ENCODE measurements at regions not wholly inside any gene's neighbourhood (a gene's known extent, or its start where the extent isn't known, plus 50 kb on each side); places are given as distances from the start of the nearest gene placed in this dataset.
"Not testable (repeated sequence)": the region's sequence is repeated elsewhere in the genome, so short reads cannot be mapped to it uniquely, and the experiment has no call there.

GRCh38 chr20:4462801-4463200 is 213.7 kb upstream of the ADRA1D start:
- not testable (repeated sequence) for DNase-seq

- no peak for DNase-seq
These were observed 210.0 kb upstream of the ADRA1D start for GRCh38 chr20:4459081-4459480.

GRCh38 chr20:4457566-4458543 is 208.8 kb upstream of the ADRA1D start:
- DNase-seq = no peak

GRCh38 chr20:4455996-4456395 is 206.9 kb upstream of the ADRA1D start:
- DNase-seq = no peak

DNA sequence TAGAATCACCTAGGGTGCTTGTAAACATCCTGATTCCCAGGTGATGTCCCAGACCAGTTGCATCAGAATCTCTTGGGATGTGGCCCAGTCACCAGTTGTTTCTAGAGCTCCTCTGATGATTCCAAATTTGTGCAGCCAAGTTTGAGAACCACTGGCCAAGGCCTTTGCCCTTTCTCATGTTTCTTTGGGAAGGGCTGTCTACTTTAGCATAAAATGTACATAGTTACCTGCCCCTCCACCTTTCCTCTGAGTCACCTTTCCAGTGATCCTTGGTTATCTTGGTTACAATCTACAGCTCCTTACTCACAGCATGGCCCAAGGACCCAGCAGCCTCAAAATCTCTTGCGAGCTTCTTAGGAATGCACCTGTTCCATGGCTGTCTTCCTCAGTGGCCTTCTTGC is 206.2 kb upstream of the ADRA1D start:
- DNase-seq = no peak

GRCh38 chr20:4454111-4454510 is 205.0 kb upstream of the ADRA1D start:
- DNase-seq = no peak

- no peak for DNase-seq
These were observed 204.3 kb upstream of the ADRA1D start for GRCh38 chr20:4453359-4453758.

DNA sequence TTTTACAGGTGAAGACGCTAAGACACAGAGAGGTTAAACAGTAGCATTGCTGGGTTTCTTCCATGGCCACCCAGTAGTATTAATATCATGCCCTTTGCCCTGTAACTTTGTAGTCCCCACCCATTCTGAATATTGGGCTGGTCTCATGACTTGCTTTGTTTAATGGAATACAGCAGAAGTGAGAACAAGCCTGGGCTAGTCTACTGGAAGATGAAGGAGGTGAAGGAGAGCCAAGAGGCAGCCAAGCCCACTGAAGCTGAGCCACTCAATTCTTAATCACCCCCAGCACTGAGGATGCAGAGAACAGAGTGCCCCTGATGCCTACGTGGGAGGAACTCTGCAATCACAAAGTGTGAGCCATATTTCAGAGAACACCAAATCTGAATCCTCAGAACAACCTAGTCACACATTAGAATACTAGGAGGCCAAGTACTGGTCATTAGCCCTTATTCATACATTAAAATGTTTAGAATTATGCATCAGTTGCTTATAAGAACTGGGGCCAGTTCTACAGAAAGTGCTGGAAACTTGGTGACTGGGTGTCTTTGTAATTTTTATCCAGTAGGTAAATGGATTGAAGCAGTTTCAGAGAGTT is 202.5 kb upstream of the ADRA1D start:
- no peak for DNase-seq

- DNase-seq = no peak
These were observed 201.0 kb upstream of the ADRA1D start for GRCh38 chr20:4449957-4450715.

DNA sequence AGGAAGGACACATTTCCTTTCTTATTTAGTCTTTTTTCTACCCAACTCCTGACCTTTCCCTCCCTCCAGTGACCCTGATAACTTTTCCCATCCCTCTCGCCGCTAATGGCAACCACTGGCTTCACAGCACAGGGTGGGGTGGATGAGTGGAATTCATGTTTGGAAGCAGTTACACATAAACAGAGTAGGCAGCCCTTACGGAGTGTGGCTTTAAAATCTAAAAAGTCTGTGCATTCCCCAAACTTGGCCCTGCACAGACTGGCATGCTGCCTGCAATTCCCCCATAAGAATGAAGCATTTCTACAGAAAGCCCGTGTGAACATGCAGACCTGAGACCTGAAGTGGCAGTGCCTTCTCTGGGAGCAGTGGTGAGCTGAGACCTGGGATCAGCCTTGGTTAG is 196.7 kb upstream of the ADRA1D start:
- no peak for DNase-seq

DNA sequence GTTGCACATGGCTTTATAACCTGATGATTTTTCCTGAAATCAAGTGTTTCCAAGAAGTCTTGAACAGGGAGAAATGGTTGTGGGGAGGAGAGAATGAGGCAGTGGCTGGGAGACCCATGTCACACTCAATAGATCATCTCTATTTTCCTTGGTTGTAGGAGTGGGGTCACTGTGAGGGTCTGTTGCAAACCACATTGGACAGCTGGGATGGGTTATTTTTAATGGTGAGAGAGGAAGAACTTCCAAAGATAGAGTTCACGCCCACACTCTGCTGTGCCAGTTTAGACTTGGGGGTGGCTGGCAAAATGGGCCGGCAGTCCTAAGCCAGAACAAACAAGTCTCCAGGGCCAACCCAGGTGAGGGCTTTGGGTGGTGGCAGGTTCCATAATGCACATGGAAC is 196.2 kb upstream of the ADRA1D start:
- no peak for DNase-seq

DNA sequence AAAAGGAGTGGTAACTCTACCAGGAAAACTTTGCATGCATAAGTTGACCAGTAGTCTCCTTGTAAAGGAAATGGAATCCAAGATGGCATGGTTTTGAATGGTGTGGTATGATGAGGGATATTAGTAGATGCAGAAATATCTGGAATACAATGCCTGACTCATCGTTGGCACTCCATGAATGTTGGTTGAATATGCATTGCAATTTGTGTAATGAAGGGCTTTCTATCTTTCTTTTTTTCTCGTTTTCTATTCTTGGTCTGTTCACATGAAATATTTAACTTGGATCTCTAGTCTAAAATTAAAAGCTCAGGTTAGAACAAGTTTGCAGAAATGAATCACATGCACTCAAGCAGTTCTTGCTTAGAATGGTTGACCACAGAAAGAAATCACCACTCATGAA is 195.3 kb upstream of the ADRA1D start:
- DNase-seq = no peak

- no peak for DNase-seq
These were observed 193.9 kb upstream of the ADRA1D start for GRCh38 chr20:4443016-4443415.

DNA sequence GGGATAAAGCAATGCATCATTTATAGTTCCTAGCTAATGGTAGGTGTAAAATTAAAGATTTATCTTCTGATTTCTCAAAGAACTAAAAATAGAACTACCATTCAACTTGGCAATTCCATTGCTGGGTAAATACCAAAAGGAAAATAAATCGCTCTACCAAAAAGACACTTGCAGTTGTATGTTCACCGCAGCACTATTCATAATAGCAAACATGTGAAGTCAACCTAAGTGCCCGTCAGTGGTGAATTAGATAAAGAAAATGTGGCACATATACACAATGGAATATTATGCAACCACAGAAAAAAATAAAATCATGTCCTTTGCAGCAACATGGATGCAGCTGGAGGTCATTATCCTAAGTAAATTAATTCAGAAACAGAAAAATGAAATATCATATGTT is 192.8 kb upstream of the ADRA1D start:
- DNase-seq = no peak

- DNase-seq = no peak
These were observed 192.1 kb upstream of the ADRA1D start for GRCh38 chr20:4441191-4441590.

DNA sequence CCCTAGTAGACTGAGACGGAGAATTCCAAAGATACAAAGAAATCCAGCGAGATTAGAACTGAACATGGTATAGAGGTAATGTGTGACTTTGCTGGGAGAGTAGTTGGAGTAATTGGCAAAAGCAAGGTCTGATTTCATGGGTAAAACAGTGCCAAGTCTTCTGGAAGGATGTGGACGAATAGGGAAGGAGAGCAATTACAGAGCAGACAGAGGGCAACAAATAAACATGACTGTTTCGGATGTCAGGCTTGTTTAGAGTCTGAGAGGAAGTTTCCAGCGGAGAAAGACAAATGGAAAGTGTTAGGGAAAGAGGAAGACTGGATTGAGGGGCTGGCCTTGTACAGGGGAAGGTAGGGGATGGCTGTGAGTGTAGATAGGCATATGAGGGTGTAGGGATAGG is 190.4 kb upstream of the ADRA1D start:
- DNase-seq = no peak

DNA sequence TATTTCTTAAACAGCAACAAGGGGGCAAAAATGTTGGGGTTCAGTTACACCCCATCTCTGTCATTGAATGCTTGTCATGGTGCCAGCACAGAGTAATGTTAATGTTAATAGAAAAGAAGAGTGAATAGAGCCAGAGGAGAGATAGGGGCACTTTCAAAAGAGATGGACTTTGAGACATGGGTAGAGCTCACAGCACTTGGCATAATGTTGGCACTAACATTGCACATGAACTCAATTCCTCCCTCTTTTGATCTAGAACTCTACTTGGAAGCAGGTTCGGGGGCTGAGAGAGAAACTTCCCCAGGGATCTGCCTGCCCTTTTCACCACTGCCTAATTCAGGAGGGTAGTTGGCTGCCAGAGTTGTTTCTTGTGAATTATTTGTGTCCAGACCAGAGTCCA is 188.0 kb upstream of the ADRA1D start:
- DNase-seq = no peak

GRCh38 chr20:4435671-4436455 is 186.8 kb upstream of the ADRA1D start:
- DNase-seq = no peak

- no peak for DNase-seq
These were observed 186.1 kb upstream of the ADRA1D start for GRCh38 chr20:4435225-4435624.

- DNase-seq = no peak
These were observed 185.6 kb upstream of the ADRA1D start for GRCh38 chr20:4434681-4435080.

DNA sequence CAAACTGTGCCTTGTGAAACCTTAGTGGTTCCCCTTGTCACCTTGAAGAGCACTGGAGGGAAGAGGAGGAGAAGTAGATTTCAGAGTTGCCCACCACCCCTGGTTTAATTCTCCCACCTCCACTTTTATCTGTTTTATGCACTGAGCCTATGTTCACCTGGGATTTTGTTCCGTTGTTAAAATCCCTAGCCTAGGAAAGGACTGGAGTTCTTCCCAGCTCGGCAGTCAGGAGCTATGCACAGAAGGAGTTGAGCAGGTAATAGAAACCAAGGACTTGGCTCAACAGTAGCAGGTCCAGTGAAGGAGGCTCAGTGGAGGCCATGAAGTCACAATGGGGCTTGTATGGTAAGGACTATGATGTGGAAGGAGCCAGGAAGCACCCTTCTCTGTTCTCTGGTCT is 182.4 kb upstream of the ADRA1D start:
- no peak for DNase-seq

GRCh38 chr20:4430826-4431225 is 181.7 kb upstream of the ADRA1D start:
- DNase-seq = not testable (repeated sequence)

All from activated T-cell treated with anti-CD3 and anti-CD28 coated beads, Interleukin-2, amount 50 U/mL, for 1 hour (primary cell).